HCT116 (cell line): ENCODE measurements at regions not wholly inside any gene's neighbourhood (a gene's known extent, or its start where the extent isn't known, plus 50 kb on each side); places are given as distances from the start of the nearest gene placed in this dataset.

Experiments used
- ATAC-seq: fragments of 200-7000 bp; cut with Tn5 transposase; 2 replicates; pipeline ENCODE4 v1.9.1; 2020; ENCODE audit warnings: mild to moderate bottlenecking, moderate library complexity
- BruUV-seq: library from RNA; stranded (reverse); fragments of 400-500 nt; replicated peaks from 2 replicates; lab custom pipeline; 2021; lab: Mats Ljungman, UMichigan
- CTCF ChIA-PET: fragments of 300-600 bp; sonication (Branson Sonifier 250); formaldehyde crosslinking; loops from one replicate; lab custom pipeline; 2021; ENCODE audit warnings: antibody characterized with exemption; lab: Charles Lee
- POLR2A ChIA-PET: fragments of 300-600, 350-600 bp; sonication (Branson Sonifier 250); formaldehyde crosslinking; loops from one replicate; lab custom pipeline; 2021; ENCODE audit warnings: antibody characterized with exemption; lab: Charles Lee
- RAD21 ChIA-PET, 2 experiments: fragments of 300-600 bp; sonication (Branson Sonifier 250); formaldehyde crosslinking; loops; one replicate each; lab custom pipeline; 2023; ENCODE audit warnings: low total read pairs in 2 of 2; ENCODE audit not compliant: uncharacterized antibody in 2 of 2, unreplicated experiment in 2 of 2, low non-redundant PET in 1 of 2; lab: Charles Lee
- DNase-seq: peaks from one replicate; pipeline ENCODE4 v3.0.0-alpha.2; 2010; ENCODE audit warnings: low read depth, low spot score
- H2AFZ ChIP-seq: fragments of 200-600 bp; shearing (Covaris generic), sonication (generic); 2 replicates; pipeline ENCODE4 v1.6.1; 2017; ENCODE audit warnings: low read depth, mixed run types, mixed read lengths, antibody characterized with exemption, low read length; ENCODE audit not compliant: poor library complexity, severe bottlenecking
- H3K27ac ChIP-seq: 2 replicates; pipeline ENCODE4 v1.5.1; 2012; ENCODE audit warnings: low read depth, low read length
- H3K27me3 ChIP-seq: fragments of 200-600 bp; sonication (generic); 2 replicates; pipeline ENCODE4 v1.6.1; 2016; ENCODE audit warnings: mixed run types, low read length, mixed read lengths; ENCODE audit not compliant: insufficient read depth
- H3K36me3 ChIP-seq, 2 experiments: fragments of 200-500 bp in 1 of 2; fragments of 200-600 bp in 1 of 2; sonication (Bioruptor generic) in 1 of 2; sonication (generic) in 1 of 2; 2 replicates each; pipeline versions ENCODE4 v1.5.1 to v1.6.1; 2014 to 2016; ENCODE audit warnings: low read length in 2 of 2, inconsistent platforms in 1 of 2, mixed read lengths in 1 of 2, mixed run types in 1 of 2; ENCODE audit not compliant: insufficient read depth in 2 of 2, control insufficient read depth in 1 of 2
- H3K4me1 ChIP-seq, 2 experiments: fragments of 200-600 bp in 1 of 2; sonication (generic) in 1 of 2; 2 replicates each; pipeline versions ENCODE4 v1.5.1 to v1.6.1; 2012 to 2017; ENCODE audit warnings: low read length in 2 of 2, inconsistent platforms in 1 of 2, mild to moderate bottlenecking in 1 of 2, mixed read lengths in 1 of 2, mixed run types in 1 of 2, moderate library complexity in 1 of 2; ENCODE audit not compliant: insufficient read depth in 2 of 2, control insufficient read depth in 1 of 2
- H3K4me2 ChIP-seq: fragments of 200-600 bp; sonication (generic); 2 replicates; pipeline ENCODE4 v1.6.1; 2017; ENCODE audit warnings: mixed run types, low read length, mixed read lengths
- H3K4me3 ChIP-seq, 2 experiments: fragments of 200-600 bp in 1 of 2; sonication (generic) in 1 of 2; replicated peaks in 1 of 2; 2 replicates each; pipeline ENCODE4 v1.5.1; 2011 to 2016; ENCODE audit warnings: low read length in 2 of 2, control low read depth in 1 of 2, low read depth in 1 of 2, mild to moderate bottlenecking in 1 of 2, mixed read lengths in 1 of 2, mixed run types in 1 of 2
- H3K79me2 ChIP-seq: fragments of 200-600 bp; sonication (generic); 2 replicates; pipeline ENCODE4 v1.6.1; 2017; ENCODE audit warnings: mild to moderate bottlenecking, mixed run types, low read length, moderate library complexity, mixed read lengths; ENCODE audit not compliant: insufficient read depth
- H3K9ac ChIP-seq: fragments of 200-600 bp; sonication (generic); 2 replicates; pipeline ENCODE4 v1.6.1; 2016; ENCODE audit warnings: low read length, mixed read lengths
- H3K9me2 ChIP-seq: fragments of 200-600 bp; sonication (generic), shearing (Covaris generic); 2 replicates; pipeline ENCODE4 v1.6.1; 2017; ENCODE audit warnings: mixed run types, mild to moderate bottlenecking, moderate library complexity; ENCODE audit not compliant: insufficient read depth
- H3K9me3 ChIP-seq, 2 experiments: fragments of 200-500 bp in 1 of 2; fragments of 200-600 bp in 1 of 2; sonication (Bioruptor generic) in 1 of 2; sonication (generic) in 1 of 2; 2 replicates each; pipeline ENCODE4 v1.6.1; 2014 to 2017; ENCODE audit warnings: low read length in 2 of 2, mixed read lengths in 2 of 2, inconsistent platforms in 1 of 2, low read depth in 1 of 2, mild to moderate bottlenecking in 1 of 2, mixed run types in 1 of 2, moderate library complexity in 1 of 2; ENCODE audit not compliant: control insufficient read depth in 1 of 2, insufficient read depth in 1 of 2
- H4K20me1 ChIP-seq: fragments of 200-600 bp; sonication (generic), shearing (Covaris generic); 2 replicates; pipeline ENCODE4 v1.6.1; 2017; ENCODE audit warnings: mixed run types, mild to moderate bottlenecking, moderate library complexity; ENCODE audit not compliant: insufficient read depth
- ATF3 ChIP-seq: IDR thresholded peaks from 2 replicates; pipeline ENCODE4 v1.6.1; 2012
- CTCF ChIP-seq, 3 experiments: fragments of 200-600 bp in 1 of 3; sonication (generic) in 1 of 3; IDR thresholded peaks in 2 of 3; conservative IDR thresholded peaks in 1 of 3; 2 replicates each; pipeline ENCODE4 v1.5.1; 2012 to 2017; ENCODE audit warnings: low read depth in 2 of 3, low read length in 2 of 3, antibody characterized with exemption in 1 of 3, borderline replicate concordance in 1 of 3, control low read depth in 1 of 3, mild to moderate bottlenecking in 1 of 3, mixed read lengths in 1 of 3, mixed run types in 1 of 3, moderate library complexity in 1 of 3; ENCODE audit not compliant: insufficient read depth in 1 of 3
- EZH2phosphoT487 ChIP-seq: fragments of 200-600 bp; IDR thresholded peaks from 2 replicates; pipeline ENCODE4 v1.6.1; 2018; ENCODE audit warnings: antibody characterized with exemption, borderline replicate concordance
- FOSL1 ChIP-seq: IDR thresholded peaks from 2 replicates; pipeline ENCODE4 v1.6.1; 2012; ENCODE audit warnings: low read depth
- SIN3A ChIP-seq: IDR thresholded peaks from 2 replicates; pipeline ENCODE4 v1.6.1; 2012; ENCODE audit warnings: low read depth
- YY1 ChIP-seq: IDR thresholded peaks from 2 replicates; pipeline ENCODE4 v1.6.1; 2011; ENCODE audit warnings: low read length, low read depth, moderate library complexity, mild to moderate bottlenecking; ENCODE audit not compliant: insufficient replicate concordance; ENCODE audit errors: extremely low read depth
- intact Hi-C: fragments of 100-400 bp; cut with micrococcal nuclease; formaldehyde crosslinking; loops from 2 replicates; pipeline ENCODE4 v1.10.0; 2022

- no peak overlapping the region for H3K4me3 ChIP-seq
- no TSS peak for BruUV-seq
- CTCF ChIA-PET, result no interaction called here
- H3K9me2 ChIP-seq, result no peaks in the 10 kb centered on the region
- peaks cover under 1 to 8% of the 10 kb centered on the region in 2 experiments; a peak in 2 of 4 replicates for H3K9me3 ChIP-seq
- no peak overlapping the region for H3K4me2 ChIP-seq
- H4K20me1 ChIP-seq, result no peaks in the 10 kb centered on the region
- H3K36me3 ChIP-seq, result no peaks in the 10 kb centered on the region
- POLR2A ChIA-PET, result no interaction called here
- no peaks in the 10 kb centered on the region for H3K79me2 ChIP-seq
- no peak overlapping the region for H3K27ac ChIP-seq
- TF ChIP-seq YY1 (no peak), CTCF (IDR thresholded peaks at IDR 0.05 in 2 of 3, conservative IDR thresholded peaks at IDR 0.05 in 1 of 3; ENCODE audit: borderline replicate concordance in 1 of 3, insufficient read depth in 1 of 3, low read depth in 2 of 3, low read length in 2 of 3) (no peak), ATF3 (no peak)
- ATAC-seq, result no peak
- RAD21 ChIA-PET, result no interaction called here
- H2AFZ ChIP-seq, result no peak overlapping the region
- H3K27me3 ChIP-seq, result no peaks in the 10 kb centered on the region
- intact Hi-C loops, result no loop called here
- H3K9ac ChIP-seq, result no peak overlapping the region
- DNase-seq, result no peak
- no peaks in the 10 kb centered on the region for H3K4me1 ChIP-seq
Observed at GRCh38 chr3:90145094-90145860, 1037.9 kb downstream of the EPHA3 start.

GRCh38 chr3:90180096-90180495 is 1072.7 kb downstream of the EPHA3 start:
- no peaks in the 10 kb centered on the region for H3K36me3 ChIP-seq
- no peaks in the 10 kb centered on the region for H3K9me3 ChIP-seq
- ChIA-PET RAD21 (no interaction called here), POLR2A (no interaction called here), CTCF (no interaction called here)
- no peaks in the 10 kb centered on the region for H3K9me2 ChIP-seq
- H2AFZ ChIP-seq, result no peak overlapping the region
- no peak for TF ChIP-seq SIN3A
- TF ChIP-seq EZH2phosphoT487, result no peak
- TF ChIP-seq FOSL1, result no peak
- BruUV-seq, result no TSS peak
- H3K9ac ChIP-seq, result no peak overlapping the region
- no peak for DNase-seq
- no peaks in the 10 kb centered on the region for H4K20me1 ChIP-seq
- H3K27me3 ChIP-seq, result no peaks in the 10 kb centered on the region
- no peaks in the 10 kb centered on the region for H3K79me2 ChIP-seq
- intact Hi-C loops, result loop anchor here (5.0 kb wide), 2 partner anchors 1963 to 1978 kb away; no protein-coding TSS in a partner anchor
- H3K27ac ChIP-seq, result no peak overlapping the region
- no peaks in the 10 kb centered on the region for H3K4me1 ChIP-seq
- ATAC-seq, result no peak
- H3K4me2 ChIP-seq, result no peak overlapping the region
- no peak overlapping the region for H3K4me3 ChIP-seq
